GM06990 (cell line): ENCODE measurements at regions not wholly inside any gene's neighbourhood (a gene's known extent, or its start where the extent isn't known, plus 50 kb on each side); places are given as distances from the start of the nearest gene placed in this dataset.

ENCODE experiments used
- DNase-seq: peaks from one replicate; pipeline ENCODE4 v3.0.0-alpha.2; 2011; ENCODE audit not compliant: insufficient read length; ENCODE audit errors: extremely low read depth
- H3K27me3 ChIP-seq: replicated peaks from 2 replicates; pipeline ENCODE4 v1.6.0; 2011; ENCODE audit warnings: low read length; ENCODE audit not compliant: control insufficient read depth, insufficient read depth
- H3K36me3 ChIP-seq: 2 replicates; pipeline ENCODE4 v1.5.1; 2011; ENCODE audit warnings: low read length; ENCODE audit not compliant: control insufficient read depth, insufficient read depth
- H3K4me3 ChIP-seq: replicated peaks from 2 replicates; pipeline ENCODE4 v1.5.1; 2011; ENCODE audit warnings: low read depth, mild to moderate bottlenecking, control low read depth, low read length
- CTCF ChIP-seq: IDR thresholded peaks from 2 replicates; pipeline ENCODE4 v1.5.1; 2011; ENCODE audit warnings: low read length, control low read depth, mild to moderate bottlenecking, inconsistent platforms; ENCODE audit not compliant: insufficient read depth, poor library complexity, severe bottlenecking

DNA sequence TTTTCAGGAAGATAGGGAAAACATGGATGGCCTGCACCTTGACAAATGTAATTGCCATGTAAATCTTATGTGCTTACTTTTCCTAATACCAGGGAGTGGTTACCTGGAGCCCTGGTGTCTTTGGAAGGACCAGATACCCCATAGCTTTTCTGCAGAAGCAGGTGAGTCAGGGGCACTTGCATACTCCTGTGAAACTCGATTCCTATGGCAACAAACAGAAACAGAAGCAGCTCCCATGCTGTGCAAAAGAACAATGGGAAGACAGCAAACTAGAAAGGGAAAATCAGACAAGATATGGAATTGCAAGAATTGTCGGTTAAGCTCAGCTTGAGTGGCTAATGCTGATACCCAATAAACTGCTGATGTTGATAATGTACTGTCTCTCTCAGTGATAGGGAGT is 117.4 kb upstream of the AFF2 start:
- DNase-seq = no peak

DNA sequence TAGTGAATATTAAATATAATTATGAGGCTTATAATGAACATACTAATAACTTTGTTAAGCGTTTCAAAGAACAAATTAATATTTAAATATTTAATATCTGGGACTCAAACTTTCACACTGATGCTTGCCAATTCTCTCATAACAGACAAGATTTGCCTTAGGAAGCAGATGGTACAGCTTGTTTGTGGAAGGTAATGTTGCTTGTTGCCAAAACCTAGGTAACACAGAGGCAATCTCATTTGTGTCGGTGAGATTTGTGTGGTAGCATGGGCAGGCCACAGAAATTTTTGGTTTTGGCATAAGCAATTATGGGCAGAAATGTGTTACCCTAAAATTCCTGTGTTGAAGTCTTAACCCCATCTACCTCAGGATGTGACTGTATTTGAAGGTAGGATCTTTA is 114.9 kb upstream of the AFF2 start:
- TF ChIP-seq CTCF = no peak
- H3K4me3 ChIP-seq = no peak overlapping the region
- no peak for DNase-seq
- no peaks in the 10 kb centered on the region for H3K36me3 ChIP-seq
- H3K27me3 ChIP-seq = no peaks in the 10 kb centered on the region

More for the DNA sequence above, 117.4 kb upstream of the AFF2 start:
- Histone ChIP-seq H3K36me3 (no peaks in the 10 kb centered on the region), H3K27me3 (no peaks in the 10 kb centered on the region), H3K4me3 (no peak overlapping the region)
- TF ChIP-seq CTCF = no peak

- no peaks in the 10 kb centered on the region for H3K36me3 ChIP-seq
- H3K4me3 ChIP-seq = no peak overlapping the region
- no peak for DNase-seq
- H3K27me3 ChIP-seq = no peaks in the 10 kb centered on the region
- no peak for TF ChIP-seq CTCF
Observed at GRCh38 chrX:148389629-148390028, 110.8 kb upstream of the AFF2 start.

- Histone ChIP-seq H3K36me3 (no peaks in the 10 kb centered on the region), H3K4me3 (no peak overlapping the region), H3K27me3 (no peaks in the 10 kb centered on the region)
- TF ChIP-seq CTCF = no peak
- DNase-seq = no peak
Observed at GRCh38 chrX:148412006-148412405, 88.4 kb upstream of the AFF2 start.

DNA sequence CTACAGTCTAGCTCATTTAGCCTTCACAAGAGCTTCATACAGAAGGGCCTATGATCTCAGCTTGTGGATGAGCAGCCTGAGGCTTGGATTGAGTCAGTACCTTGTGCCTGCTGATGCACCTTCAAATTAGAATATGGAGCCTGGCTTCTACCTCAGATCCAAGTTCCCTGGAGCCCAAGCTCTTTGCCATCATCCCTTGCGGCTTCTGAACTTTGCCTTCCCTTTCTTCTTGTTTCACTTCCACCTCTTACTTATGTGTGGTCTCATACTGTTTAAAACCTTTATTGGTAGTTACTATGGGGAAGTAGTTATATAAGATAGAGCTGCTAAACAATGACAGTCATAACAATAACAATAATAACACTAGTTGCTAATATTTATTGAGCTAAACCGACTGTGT is 84.3 kb upstream of the AFF2 start:
- TF ChIP-seq CTCF = no peak
- Histone ChIP-seq H3K4me3 (no peak overlapping the region), H3K27me3 (no peaks in the 10 kb centered on the region), H3K36me3 (no peaks in the 10 kb centered on the region)
- DNase-seq = no peak

DNA sequence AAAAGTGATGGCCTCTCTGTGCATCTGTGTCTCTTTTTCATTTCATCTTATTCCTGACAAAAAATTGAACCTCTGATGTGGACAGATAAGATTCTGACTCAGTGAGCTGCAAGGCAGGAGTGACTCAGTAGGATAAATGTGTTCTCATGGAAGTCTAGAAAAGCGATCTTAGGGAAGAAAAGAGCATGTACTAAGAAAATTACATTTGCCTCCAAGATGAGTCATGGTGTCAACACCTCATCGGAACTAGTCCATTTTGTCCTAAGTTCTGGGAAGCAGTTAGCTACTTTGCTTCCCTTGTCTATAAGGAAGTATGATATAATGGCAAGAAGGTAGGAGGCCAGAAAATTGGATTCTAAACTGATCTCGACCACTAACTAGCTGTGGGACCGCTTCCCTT is 83.5 kb upstream of the AFF2 start:
- DNase-seq = no peak

More for the DNA sequence above, 83.5 kb upstream of the AFF2 start:
- Histone ChIP-seq H3K4me3 (no peak overlapping the region), H3K27me3 (no peaks in the 10 kb centered on the region), H3K36me3 (no peaks in the 10 kb centered on the region)
- TF ChIP-seq CTCF = no peak
